ENCODE measurements at regions not wholly inside any gene's neighbourhood (a gene's known extent, or its start where the extent isn't known, plus 50 kb on each side); places are given as distances from the start of the nearest gene placed in this dataset.

DNA sequence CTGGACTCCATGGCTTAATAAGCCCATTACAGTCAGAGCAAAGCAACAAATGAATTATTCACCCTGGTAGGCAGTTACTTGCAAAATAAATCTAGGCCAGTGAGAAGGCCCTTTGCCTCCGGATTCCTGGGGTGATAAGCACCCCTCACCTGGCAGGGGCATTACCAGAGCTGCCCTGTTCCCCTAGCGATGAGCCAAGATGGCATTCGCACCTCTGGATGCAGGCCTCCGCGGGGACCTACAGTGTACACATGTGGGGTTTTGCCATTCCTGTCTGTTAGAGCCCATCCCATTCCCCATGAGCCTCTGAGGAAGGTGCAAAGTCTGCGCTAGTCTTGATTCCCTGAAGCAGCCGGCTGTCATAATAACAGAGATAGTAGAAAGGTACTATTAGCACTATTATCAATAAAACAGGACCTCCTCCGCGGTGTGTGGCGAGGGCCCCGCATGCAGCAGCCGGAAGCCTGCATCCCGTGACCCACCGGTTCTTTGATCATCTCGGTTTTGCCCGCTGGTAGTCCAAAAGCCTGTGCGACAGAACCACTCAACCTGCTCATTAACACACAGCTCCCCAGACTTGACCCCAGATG is 344.3 kb downstream of the BRD1 start:
- Histone ChIP-seq H3K36me3 (ENCODE audit: control insufficient read depth in 2 of 2, insufficient read depth in 2 of 2, low read length in 2 of 2) (no peaks in the 10 kb centered on the region), H3K9me3 (ENCODE audit: control insufficient read depth in 2 of 2, low read length in 2 of 2) (no peaks in the 10 kb centered on the region), H3K4me1 (ENCODE audit: control insufficient read depth in 2 of 2, insufficient read depth in 2 of 2, low read length in 2 of 2) (no peaks in the 10 kb centered on the region), H3K4me3 (ENCODE audit: low read length in 2 of 2) (no peak overlapping the region), H3K27ac (ENCODE audit: low read depth in 2 of 2, low read length in 2 of 2) (no peak overlapping the region), H3K27me3 (ENCODE audit: control insufficient read depth in 2 of 2, insufficient read depth in 2 of 2, low read length in 2 of 2) (peaks cover 0 to 4% of the 10 kb centered on the region in 2 donors), H3K9ac (ENCODE audit: low read depth in 1 of 2, low read length in 2 of 2) (no peak overlapping the region)

DNA sequence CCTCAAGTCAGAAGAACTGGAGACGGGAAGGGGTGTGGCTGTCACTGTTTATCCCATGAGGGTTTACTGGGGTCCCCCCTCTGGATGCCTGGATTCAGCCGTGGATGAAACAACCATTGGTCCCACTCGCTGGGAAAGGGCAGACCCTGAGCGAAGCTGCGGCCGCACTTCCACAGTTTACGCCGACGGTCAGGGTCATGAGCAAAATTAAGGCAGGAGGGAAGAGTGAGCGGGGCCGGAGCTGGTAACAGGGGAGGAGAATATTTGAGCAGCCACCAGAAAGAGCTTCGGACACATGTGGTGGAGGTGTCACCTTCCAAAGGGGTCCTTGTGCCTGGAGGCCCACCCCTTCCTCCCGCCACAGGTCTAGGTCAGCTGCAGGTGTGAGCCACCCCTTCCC is 344.9 kb downstream of the BRD1 start:
- Histone ChIP-seq H3K4me3 (ENCODE audit: low read length in 2 of 2) (no peak overlapping the region), H3K36me3 (ENCODE audit: control insufficient read depth in 2 of 2, insufficient read depth in 2 of 2, low read length in 2 of 2) (no peaks in the 10 kb centered on the region), H3K27ac (ENCODE audit: low read depth in 2 of 2, low read length in 2 of 2) (no peak overlapping the region), H3K9ac (ENCODE audit: low read depth in 1 of 2, low read length in 2 of 2) (no peak overlapping the region), H3K9me3 (ENCODE audit: control insufficient read depth in 2 of 2, low read length in 2 of 2) (no peaks in the 10 kb centered on the region), H3K27me3 (ENCODE audit: control insufficient read depth in 2 of 2, insufficient read depth in 2 of 2, low read length in 2 of 2) (peaks cover 0 to 4% of the 10 kb centered on the region in 2 donors), H3K4me1 (ENCODE audit: control insufficient read depth in 2 of 2, insufficient read depth in 2 of 2, low read length in 2 of 2) (no peaks in the 10 kb centered on the region)

DNA sequence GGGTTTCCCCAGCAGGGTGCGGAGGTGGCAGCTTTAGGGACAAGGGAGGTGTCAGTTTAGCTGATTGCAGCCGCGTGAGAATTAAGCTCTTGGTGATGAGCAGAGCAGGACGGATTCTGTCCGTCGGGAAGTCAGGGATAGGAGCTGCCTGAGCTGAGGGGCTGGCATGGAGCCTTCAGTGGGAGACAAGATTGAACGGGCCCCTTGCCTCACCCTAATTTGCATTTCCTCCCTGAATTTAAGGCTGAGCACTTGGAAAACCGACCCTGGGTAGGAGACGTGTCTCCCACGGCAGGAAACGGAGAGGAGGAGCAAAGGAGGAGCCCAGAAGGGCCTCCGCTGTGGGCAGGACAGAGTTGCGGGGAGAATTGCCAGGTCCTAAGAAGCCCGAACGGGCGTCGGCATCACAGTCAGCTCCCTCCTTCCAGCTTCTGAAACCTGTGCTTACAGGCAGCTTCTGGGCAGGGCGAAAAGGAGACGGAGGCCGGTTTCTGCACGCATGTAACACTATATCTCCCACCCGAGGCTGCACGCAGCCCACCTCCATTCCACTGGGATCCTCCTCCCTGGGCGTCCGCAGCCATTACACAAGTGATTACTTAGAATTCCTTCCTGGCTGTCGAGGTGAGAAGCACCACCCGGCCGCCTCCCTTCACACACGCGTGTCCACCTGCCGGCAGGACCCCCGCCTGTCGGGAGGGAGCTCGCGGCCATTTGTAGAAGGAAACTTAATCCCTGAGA is 345.8 kb downstream of the BRD1 start:
- no peak overlapping the region for H3K9ac ChIP-seq (ENCODE audit: low read depth in 1 of 2, low read length in 2 of 2)
- no peak overlapping the region for H3K27ac ChIP-seq (ENCODE audit: low read depth in 2 of 2, low read length in 2 of 2)
- H3K4me3 ChIP-seq (ENCODE audit: low read length in 2 of 2), result peak overlapping the region in 1 of 2 donors; percentile 3
- H3K4me1 ChIP-seq (ENCODE audit: control insufficient read depth in 2 of 2, insufficient read depth in 2 of 2, low read length in 2 of 2), result no peaks in the 10 kb centered on the region
- H3K9me3 ChIP-seq (ENCODE audit: control insufficient read depth in 2 of 2, low read length in 2 of 2), result no peaks in the 10 kb centered on the region
- H3K27me3 ChIP-seq (ENCODE audit: control insufficient read depth in 2 of 2, insufficient read depth in 2 of 2, low read length in 2 of 2), result peaks cover 0 to 4% of the 10 kb centered on the region in 2 donors
- no peaks in the 10 kb centered on the region for H3K36me3 ChIP-seq (ENCODE audit: control insufficient read depth in 2 of 2, insufficient read depth in 2 of 2, low read length in 2 of 2)

DNA sequence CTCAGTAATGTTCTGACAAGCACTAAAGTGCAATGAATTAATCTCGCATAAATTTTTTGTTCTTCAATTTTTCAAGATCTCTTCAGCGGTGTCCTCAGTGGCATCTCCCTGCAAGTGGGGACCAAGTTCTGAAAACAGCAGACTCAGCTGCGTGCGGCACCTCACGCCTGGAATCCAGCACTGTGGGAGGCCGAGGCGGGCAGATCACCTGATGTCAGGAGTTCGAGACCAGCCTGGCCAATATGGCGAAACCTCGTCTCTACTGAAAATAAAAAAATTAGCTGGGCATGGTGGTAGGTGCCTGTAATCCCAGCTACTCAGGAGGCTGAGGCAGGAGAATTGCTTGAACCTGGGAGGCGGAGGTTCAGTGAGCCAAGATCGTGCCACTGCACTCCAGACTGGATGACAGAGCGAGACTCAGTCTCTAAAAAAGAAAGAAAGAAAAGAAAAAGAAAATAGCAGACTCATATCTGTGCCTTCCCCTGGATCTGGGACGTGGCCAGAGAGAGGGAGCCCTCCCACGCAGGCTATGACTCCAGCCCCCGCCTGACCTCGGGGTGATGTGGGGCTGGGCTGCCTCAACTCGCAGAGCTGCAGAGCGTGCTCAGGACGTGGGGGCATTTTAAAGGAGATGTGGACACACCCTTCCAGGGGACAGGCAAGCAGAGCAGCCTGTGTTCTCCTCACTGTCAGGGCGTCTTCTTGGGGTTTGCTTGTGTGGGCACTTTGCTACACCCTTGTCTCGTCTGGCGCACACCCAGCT is 346.6 kb downstream of the BRD1 start:
- H3K36me3 ChIP-seq (ENCODE audit: control insufficient read depth in 2 of 2, insufficient read depth in 2 of 2, low read length in 2 of 2), result no peaks in the 10 kb centered on the region
- no peak overlapping the region for H3K27ac ChIP-seq (ENCODE audit: low read depth in 2 of 2, low read length in 2 of 2)
- H3K4me3 ChIP-seq (ENCODE audit: low read length in 2 of 2), result no peak overlapping the region
- H3K4me1 ChIP-seq (ENCODE audit: control insufficient read depth in 2 of 2, insufficient read depth in 2 of 2, low read length in 2 of 2), result no peaks in the 10 kb centered on the region
- H3K9me3 ChIP-seq (ENCODE audit: control insufficient read depth in 2 of 2, low read length in 2 of 2), result no peaks in the 10 kb centered on the region
- H3K27me3 ChIP-seq (ENCODE audit: control insufficient read depth in 2 of 2, insufficient read depth in 2 of 2, low read length in 2 of 2), result peaks cover 0 to 4% of the 10 kb centered on the region in 2 donors
- no peak overlapping the region for H3K9ac ChIP-seq (ENCODE audit: low read depth in 1 of 2, low read length in 2 of 2)

DNA sequence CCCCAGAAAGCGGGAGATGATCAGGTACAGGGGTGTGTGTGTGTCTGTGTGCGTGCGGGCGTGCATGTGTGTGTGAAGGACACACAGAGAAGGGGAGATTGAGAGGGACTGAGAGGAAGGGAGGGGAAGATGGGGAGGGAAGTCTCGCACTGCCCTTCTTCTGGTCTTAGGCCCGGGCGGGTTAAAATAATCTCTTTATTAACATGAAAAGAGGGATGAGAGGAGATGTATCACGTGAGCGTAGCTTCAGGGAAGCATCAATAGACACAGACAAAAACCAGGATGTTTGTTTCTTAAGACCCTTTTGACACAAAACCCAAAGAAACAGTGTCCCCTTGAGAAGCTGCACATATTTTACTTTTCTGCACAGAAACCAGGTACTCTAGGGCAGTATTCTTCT is 347.3 kb downstream of the BRD1 start:
- Histone ChIP-seq H3K27ac (ENCODE audit: low read depth in 2 of 2, low read length in 2 of 2) (no peak overlapping the region), H3K4me1 (ENCODE audit: control insufficient read depth in 2 of 2, insufficient read depth in 2 of 2, low read length in 2 of 2) (no peaks in the 10 kb centered on the region), H3K9me3 (ENCODE audit: control insufficient read depth in 2 of 2, low read length in 2 of 2) (no peaks in the 10 kb centered on the region), H3K36me3 (ENCODE audit: control insufficient read depth in 2 of 2, insufficient read depth in 2 of 2, low read length in 2 of 2) (no peaks in the 10 kb centered on the region), H3K9ac (ENCODE audit: low read depth in 1 of 2, low read length in 2 of 2) (no peak overlapping the region), H3K4me3 (ENCODE audit: low read length in 2 of 2) (no peak overlapping the region), H3K27me3 (ENCODE audit: control insufficient read depth in 2 of 2, insufficient read depth in 2 of 2, low read length in 2 of 2) (peaks cover 0 to 4% of the 10 kb centered on the region in 2 donors)

DNA sequence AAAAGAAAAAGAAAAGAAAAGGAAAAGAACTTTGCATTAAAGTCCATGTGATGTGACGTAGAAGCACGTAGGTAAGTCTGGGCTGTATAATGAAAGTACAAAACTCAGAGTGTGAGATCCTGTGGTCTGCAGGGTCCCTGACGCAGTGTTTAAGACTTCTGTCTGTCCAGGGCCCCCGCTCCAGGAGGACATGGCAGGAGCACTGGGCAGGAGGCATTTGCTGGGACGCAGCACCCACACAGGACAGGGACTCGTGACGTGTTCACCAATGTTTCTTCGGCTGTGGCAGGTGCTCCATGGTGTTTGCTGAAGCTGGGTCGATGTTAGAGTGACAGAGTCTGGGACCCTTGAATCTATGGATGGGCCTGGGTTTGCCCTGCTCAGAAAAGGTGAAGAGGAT is 348.1 kb downstream of the BRD1 start:
- no peak overlapping the region for H3K27ac ChIP-seq (ENCODE audit: low read depth in 2 of 2, low read length in 2 of 2)
- no peaks in the 10 kb centered on the region for H3K9me3 ChIP-seq (ENCODE audit: control insufficient read depth in 2 of 2, low read length in 2 of 2)
- H3K4me1 ChIP-seq (ENCODE audit: control insufficient read depth in 2 of 2, insufficient read depth in 2 of 2, low read length in 2 of 2), result no peaks in the 10 kb centered on the region
- H3K36me3 ChIP-seq (ENCODE audit: control insufficient read depth in 2 of 2, insufficient read depth in 2 of 2, low read length in 2 of 2), result no peaks in the 10 kb centered on the region
- peaks cover 0 to 4% of the 10 kb centered on the region in 2 donors for H3K27me3 ChIP-seq (ENCODE audit: control insufficient read depth in 2 of 2, insufficient read depth in 2 of 2, low read length in 2 of 2)
- no peak overlapping the region for H3K4me3 ChIP-seq (ENCODE audit: low read length in 2 of 2)
- H3K9ac ChIP-seq (ENCODE audit: low read depth in 1 of 2, low read length in 2 of 2), result no peak overlapping the region

DNA sequence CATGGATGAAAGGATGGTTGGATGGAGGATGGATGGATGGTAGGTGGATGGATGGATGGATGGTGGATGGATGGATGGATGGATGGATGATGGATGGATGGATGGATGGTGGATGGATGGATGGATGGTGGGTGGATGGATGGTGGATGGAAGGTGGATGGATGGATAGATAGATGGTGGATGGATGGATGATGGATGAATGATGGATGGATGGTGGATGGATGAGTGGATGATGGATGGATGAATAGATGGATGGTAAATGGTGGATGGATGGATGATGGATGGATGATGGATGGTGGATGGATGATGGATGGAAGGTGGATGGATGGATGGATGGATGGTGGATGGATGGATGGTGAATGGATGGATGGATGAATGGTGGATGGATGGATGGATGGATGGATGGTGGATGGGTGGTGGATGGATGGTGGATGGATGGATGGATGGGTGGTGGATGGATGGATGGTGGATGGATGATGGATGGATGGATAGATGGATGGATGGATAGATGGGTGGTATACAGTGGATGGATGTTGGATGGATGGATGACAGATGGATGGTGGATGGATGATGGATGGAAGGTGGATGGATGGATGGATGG is 350.8 kb downstream of the BRD1 start:
- Histone ChIP-seq H3K27ac (ENCODE audit: low read depth in 2 of 2, low read length in 2 of 2) (no peak overlapping the region), H3K9ac (ENCODE audit: low read depth in 1 of 2, low read length in 2 of 2) (no peak overlapping the region), H3K4me3 (ENCODE audit: low read length in 2 of 2) (no peak overlapping the region), H3K4me1 (ENCODE audit: control insufficient read depth in 2 of 2, insufficient read depth in 2 of 2, low read length in 2 of 2) (no peaks in the 10 kb centered on the region), H3K9me3 (ENCODE audit: control insufficient read depth in 2 of 2, low read length in 2 of 2) (no peaks in the 10 kb centered on the region), H3K36me3 (ENCODE audit: control insufficient read depth in 2 of 2, insufficient read depth in 2 of 2, low read length in 2 of 2) (no peaks in the 10 kb centered on the region), H3K27me3 (ENCODE audit: control insufficient read depth in 2 of 2, insufficient read depth in 2 of 2, low read length in 2 of 2) (peaks cover 0 to 3% of the 10 kb centered on the region in 2 donors)

DNA sequence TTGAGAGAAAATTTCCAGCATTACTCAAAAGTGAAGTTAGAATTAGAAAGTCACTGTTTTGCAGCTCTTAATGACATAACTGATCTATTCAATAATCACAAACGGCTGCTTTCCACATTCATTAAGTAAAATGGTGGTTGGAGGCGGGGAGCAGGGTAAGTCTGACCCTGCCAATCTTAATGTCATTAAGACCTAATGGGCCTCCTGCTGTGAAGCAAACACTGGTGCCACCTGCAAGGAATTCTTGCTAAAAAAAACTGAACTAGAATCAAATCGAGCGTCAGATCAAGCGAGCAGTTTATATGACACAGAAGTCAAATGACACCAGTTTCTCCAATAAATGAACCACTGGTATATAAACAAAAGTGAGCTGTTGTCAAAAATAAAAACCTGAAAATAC is 351.5 kb downstream of the BRD1 start:
- no peaks in the 10 kb centered on the region for H3K4me1 ChIP-seq (ENCODE audit: control insufficient read depth in 2 of 2, insufficient read depth in 2 of 2, low read length in 2 of 2)
- H3K27ac ChIP-seq (ENCODE audit: low read depth in 2 of 2, low read length in 2 of 2), result no peak overlapping the region
- H3K4me3 ChIP-seq (ENCODE audit: low read length in 2 of 2), result no peak overlapping the region
- H3K27me3 ChIP-seq (ENCODE audit: control insufficient read depth in 2 of 2, insufficient read depth in 2 of 2, low read length in 2 of 2), result no peaks in the 10 kb centered on the region
- no peak overlapping the region for H3K9ac ChIP-seq (ENCODE audit: low read depth in 1 of 2, low read length in 2 of 2)
- no peaks in the 10 kb centered on the region for H3K36me3 ChIP-seq (ENCODE audit: control insufficient read depth in 2 of 2, insufficient read depth in 2 of 2, low read length in 2 of 2)
- H3K9me3 ChIP-seq (ENCODE audit: control insufficient read depth in 2 of 2, low read length in 2 of 2), result no peaks in the 10 kb centered on the region

DNA sequence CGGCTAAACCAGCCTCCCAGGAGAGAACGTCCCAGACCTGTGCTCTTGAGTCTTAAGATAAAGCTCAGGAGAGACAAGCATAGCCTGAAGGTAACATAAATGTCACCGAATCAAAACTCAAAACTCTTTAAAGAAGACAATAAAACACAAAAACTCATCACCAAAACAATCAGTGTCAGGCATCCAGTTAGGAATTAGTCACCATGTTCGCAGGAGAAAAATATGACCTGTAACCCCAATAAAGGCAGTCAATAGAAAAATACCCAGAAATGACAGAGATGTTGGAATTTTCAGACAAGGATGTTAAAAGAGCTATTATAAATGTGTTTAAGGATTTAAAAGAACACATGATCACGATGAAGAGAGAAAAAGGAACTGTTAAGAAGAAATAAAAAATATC is 352.4 kb downstream of the BRD1 start:
- Histone ChIP-seq H3K9me3 (ENCODE audit: control insufficient read depth in 2 of 2, low read length in 2 of 2) (no peaks in the 10 kb centered on the region), H3K36me3 (ENCODE audit: control insufficient read depth in 2 of 2, insufficient read depth in 2 of 2, low read length in 2 of 2) (no peaks in the 10 kb centered on the region), H3K4me3 (ENCODE audit: low read length in 2 of 2) (no peak overlapping the region), H3K27ac (ENCODE audit: low read depth in 2 of 2, low read length in 2 of 2) (no peak overlapping the region), H3K9ac (ENCODE audit: low read depth in 1 of 2, low read length in 2 of 2) (no peak overlapping the region), H3K4me1 (ENCODE audit: control insufficient read depth in 2 of 2, insufficient read depth in 2 of 2, low read length in 2 of 2) (no peaks in the 10 kb centered on the region), H3K27me3 (ENCODE audit: control insufficient read depth in 2 of 2, insufficient read depth in 2 of 2, low read length in 2 of 2) (no peaks in the 10 kb centered on the region)

DNA sequence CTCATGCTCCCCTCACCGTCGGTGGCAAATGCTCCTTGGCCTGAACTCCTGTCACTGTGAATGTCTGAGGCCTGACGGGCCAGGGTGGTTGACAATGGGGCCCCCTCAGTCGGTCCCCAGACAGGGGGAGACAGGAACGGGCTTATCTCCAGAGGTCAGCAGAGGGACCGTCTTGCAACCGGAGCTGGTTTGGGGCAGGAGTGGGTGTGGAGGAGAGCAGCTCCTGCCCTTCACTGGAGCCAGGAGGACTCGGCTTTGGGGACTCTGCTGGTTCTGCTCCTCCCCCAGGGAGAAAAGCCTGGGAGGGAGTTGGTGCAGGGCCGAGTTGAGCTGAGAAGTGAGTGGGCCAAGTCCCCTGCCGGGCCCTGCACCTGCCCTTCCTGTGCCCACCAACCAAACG is 354.4 kb downstream of the BRD1 start:
- Histone ChIP-seq H3K4me1 (ENCODE audit: control insufficient read depth in 2 of 2, insufficient read depth in 2 of 2, low read length in 2 of 2) (no peaks in the 10 kb centered on the region), H3K36me3 (ENCODE audit: control insufficient read depth in 2 of 2, insufficient read depth in 2 of 2, low read length in 2 of 2) (no peaks in the 10 kb centered on the region), H3K27me3 (ENCODE audit: control insufficient read depth in 2 of 2, insufficient read depth in 2 of 2, low read length in 2 of 2) (no peaks in the 10 kb centered on the region), H3K4me3 (ENCODE audit: low read length in 2 of 2) (no peak overlapping the region), H3K9ac (ENCODE audit: low read depth in 1 of 2, low read length in 2 of 2) (no peak overlapping the region), H3K27ac (ENCODE audit: low read depth in 2 of 2, low read length in 2 of 2) (no peak overlapping the region), H3K9me3 (ENCODE audit: control insufficient read depth in 2 of 2, low read length in 2 of 2) (no peaks in the 10 kb centered on the region)
